Limb (tissue), 2 donors: ENCODE measurements at regions not wholly inside any gene's neighbourhood (a gene's known extent, or its start where the extent isn't known, plus 50 kb on each side); places are given as distances from the start of the nearest gene placed in this dataset.

ENCODE experiments used
- DNase-seq, 2 donors: peaks; one replicate each; pipeline ENCODE4 v3.0.0-alpha.2; 2016; ENCODE audit errors: extremely low spot score in 2 of 2

DNA sequence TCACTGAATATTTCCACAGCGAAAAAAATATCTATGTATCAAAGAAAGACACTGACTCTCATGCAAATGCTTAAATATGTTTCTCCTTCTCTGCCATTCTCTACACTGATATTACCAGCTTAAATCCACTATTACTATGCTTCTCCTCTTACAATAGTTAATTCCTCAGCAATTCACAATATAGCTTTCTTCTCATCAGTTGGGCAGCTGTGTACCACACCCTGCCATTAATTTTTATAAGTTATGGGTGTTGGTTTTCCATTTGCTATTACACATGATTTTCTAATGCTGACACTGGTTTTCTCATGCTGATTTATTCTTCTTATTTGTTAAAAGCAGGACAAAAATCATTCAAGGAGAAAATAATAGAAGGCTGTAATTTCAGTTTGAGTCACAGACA, 251.8 kb downstream of the TBX15 start:
- DNase-seq, result no peak

DNA sequence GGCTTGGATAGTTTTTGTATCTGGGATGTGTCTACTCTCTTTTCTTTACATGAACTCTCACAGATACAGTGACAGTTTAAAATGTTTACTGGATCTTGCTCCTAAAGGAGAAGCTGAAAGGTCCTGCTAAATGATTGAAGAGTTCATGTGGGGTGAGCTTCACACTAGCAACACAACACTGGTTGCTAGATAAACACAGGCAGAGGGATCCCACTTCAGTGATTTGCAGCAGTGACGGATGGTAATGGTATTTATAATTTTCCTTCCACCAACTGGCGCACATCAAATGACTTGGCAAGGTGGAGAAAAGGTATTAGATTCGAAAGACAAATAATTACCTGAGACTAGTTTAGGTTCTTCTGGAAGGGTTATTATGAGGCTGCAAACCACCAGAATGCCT, 270.2 kb downstream of the TBX15 start:
- no peak for DNase-seq

DNA sequence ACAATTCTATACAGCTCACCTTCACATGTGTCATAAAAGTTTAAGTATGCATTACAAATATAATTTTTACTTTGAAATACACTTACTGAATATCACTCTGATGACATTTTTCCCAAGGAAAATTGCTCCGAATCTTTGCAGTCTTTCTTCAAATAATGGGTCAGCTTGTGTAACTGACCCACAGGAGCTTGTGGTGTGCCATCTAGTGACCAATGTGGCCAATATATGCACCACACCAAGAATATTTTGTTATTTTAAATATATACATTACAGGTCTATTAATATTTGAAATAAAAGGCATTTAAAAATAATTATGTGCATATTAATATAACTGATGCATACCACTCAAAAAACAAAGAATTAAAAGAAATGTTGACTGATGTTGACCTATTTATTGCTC, 271.4 kb downstream of the TBX15 start:
- no peak for DNase-seq

DNA sequence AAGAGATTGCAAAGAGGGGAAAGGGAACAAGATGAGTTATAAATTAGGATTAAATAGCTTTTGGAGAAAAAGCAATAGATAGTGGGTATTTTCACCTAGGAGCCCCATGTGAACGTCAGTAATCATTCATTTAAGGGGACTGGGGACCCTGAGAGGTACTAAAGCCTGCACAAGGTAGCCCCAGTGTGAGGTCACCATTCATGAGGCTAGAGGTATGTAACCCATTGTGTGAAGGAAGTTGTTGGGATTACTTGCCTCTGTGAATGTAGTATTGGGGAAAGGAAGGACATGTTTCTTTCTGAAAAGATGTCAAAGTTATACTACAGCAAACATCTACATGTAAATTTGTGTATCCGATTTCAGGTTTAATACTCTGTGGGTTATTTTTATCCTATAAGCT, 276.8 kb downstream of the TBX15 start:
- no peak for DNase-seq

DNA sequence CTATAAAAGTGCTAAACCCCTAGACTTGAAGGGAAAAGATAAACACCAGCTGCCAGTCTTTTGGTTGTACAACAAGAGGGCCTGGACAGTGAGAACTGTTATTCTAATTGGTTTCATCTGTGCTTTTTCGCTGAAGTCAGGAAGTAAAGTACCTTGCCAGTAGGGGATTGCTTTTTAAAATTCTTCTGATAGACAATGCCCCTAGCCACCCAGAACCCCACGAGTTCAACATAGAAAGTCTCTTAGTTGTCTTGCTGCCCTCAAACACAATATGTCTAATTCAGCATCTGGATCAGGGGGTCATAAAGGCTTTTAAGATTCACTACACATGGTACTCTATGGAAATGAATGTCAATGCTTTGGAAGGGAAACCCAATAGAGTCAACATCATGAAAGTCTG, 289.2 kb downstream of the TBX15 start:
- DNase-seq, result no peak

DNA sequence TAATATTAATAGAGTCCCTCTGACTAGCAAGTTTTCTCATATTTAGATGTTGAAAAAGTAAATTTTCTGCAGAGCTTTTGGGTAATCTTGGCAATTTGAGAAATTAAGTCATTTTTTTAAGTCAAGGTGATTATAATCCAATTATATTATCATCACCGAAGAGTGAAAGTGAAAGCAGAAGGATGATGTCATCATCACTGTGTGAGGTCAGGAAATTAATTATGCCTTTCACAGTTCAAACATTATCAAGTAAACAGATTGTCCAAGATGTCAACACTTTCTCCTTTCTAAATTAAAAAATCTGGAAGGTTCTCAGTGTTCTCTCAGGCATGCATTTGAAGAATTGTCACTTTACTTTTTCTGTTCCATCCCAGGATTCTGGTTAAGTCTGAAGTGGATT, 296.0 kb downstream of the TBX15 start:
- DNase-seq, result no peak

DNA sequence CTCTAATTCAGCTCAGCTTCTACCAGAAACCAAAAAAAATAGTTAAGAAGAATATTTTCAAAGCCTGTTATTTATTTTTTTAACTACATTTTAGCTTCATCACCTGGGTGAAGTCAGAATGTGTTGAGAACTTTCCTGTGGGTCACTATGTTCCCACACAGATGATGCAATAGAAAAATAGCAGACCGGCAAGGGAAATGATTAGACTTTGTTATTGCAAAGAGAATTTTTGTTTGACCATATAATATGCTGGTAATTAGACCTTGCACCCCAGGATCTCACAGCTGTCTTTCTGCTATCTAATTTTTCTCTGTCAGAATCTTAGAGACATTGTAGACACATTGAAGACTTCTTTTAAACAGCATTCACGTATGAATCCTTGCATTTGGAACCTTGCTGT, 299.3 kb downstream of the TBX15 start:
- no peak for DNase-seq

DNA sequence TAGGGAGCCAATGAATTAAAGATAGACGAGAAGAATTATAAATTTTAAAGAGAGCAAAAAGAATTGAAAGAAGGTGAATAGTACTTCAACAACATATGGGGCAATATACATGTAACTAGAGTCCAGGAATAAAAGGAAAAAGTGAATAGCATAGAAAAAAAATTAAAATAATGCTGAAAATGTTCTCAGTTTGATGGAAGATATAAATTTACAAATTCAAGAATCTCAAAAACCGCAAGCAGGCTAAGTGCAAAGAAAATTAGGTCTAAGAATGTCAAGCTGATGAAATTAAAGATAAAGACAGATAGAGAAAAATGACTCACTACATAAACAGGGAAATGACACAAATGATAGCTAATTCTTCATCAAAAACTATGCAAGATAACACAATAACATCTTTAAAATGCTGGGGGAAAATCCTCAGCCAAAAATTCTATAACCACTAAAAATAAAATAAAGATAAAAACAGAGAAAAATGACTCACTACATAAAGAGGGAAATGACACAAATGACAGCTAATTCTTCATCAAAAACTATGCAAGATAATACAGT, 326.3 kb downstream of the TBX15 start:
- no peak for DNase-seq

DNA sequence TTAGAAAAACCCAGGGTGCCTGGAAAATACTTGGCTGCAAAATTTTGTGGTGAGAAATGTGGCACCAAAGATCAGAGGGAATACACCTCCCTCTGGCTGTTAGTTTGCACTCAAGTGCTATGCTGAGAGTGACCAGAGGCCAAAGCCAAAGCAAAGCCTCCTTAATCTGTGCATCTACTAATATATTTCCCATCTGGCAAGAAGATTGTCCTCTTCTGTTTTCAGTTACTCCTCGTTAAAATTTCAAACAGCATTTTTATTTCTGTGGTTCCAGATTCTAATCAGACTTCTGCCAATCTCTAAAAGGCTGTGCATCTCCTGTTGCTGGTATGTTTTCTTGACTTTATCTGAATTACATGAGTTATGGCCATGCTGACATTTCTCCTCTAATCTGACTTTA, 327.4 kb downstream of the TBX15 start:
- DNase-seq, result no peak

DNA sequence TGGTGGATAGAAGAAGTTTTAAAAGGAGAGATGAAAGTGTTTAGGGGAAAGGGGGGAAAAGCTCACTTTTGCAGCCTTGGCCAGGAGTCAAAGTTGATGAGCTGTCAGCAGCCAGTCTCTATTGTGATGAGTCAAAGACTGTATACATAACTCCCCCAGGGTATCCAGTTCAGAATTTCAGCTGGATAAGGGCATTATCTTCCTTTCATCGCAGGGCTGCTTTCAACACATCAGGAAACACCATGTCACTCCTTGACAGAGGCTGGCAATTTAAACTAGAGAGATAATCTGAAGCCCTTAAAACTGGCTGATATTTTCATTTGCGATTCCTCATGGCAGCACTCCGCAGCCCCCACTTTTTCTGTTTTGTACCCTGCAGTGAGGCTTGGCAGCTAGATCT, 328.5 kb downstream of the TBX15 start:
- DNase-seq, result no peak

DNA sequence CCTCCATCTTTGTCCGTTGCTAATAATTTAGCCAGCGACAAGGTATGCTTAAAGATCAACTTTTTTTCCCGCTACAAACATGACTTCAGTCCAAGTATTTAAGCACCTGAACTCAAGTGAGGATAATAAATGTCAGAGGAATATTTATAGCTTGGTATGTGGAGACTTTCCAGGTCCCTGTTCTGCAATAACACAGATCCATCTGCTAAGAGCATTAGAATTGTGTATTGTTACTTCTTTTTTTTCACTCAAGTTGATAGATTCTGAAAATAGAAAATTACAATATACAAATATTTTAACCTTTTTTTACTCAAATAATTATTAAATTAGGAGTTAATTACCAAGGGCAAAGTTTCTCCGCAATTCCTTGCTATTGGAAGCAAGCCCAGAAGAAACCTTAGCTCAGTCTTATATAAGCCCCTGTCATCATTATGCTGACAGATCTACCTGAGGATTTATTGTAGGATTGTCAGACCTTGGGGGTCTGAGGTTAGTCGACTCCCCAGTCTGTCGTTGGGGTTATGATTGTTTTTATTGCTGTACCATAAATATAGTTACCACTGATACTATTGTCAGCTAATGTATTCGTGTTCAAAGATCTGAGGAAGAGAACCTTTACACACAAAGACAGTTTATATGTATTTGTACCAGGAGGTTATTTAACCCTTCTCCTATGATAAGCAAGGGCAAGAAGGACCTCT, 337.9 kb downstream of the TBX15 start:
- peak in 1 of 2 donors; percentile 37 for DNase-seq

DNA sequence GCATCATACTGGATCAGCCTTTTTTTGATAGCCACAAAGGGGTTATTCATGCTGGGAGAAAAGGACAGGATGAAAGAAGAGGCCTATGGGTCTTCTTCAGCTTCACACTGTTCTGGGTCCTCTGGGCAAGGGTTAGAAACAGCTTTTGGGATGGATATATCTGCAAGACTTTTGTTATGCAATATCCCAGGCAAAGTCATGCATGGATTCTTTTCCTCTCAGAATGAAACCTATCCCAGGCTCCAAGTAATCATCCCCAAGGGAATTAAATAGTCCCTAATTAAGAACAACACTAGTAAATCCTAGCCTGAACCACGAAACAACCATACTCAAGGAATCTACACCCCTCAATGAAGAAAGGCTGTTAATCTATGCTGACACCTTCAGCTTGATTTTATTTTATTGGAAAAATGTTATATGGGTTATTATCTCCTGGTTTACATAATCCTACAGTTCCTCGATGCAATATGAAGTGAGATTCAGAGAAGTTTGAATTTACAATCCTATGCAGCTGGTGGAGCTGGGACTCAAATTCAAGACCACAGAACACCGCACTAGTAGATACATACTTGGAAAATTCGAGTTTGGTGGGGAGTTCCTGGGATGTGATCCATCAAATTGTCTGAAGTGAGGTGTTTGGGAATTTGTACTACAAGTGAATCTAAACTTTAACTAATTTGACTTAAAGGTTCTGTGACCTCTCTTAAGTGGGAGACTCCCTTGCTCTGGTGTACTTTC, 338.6 kb downstream of the TBX15 start:
- peak in 1 of 2 donors; percentile 32 for DNase-seq

DNA sequence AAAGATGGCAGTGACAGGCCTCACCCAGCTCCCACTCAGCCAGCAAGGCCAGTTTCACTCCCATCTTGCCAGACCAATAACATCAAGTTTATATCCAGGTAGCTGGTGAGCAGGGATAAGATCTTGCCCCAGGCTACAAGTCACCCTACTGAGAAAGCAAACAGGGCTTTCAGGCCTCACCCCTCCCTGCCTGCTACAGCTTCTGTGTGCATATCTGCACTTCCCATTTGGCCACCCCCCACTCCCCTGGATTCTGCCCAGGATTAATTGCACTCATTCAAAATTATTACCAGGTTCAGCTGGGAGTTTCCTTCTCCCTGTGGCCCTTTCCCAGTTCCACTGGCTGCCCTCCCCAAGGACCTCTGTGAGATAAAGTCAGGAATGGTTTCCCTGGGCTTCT, 352.1 kb downstream of the TBX15 start:
- DNase-seq, result no peak

DNA sequence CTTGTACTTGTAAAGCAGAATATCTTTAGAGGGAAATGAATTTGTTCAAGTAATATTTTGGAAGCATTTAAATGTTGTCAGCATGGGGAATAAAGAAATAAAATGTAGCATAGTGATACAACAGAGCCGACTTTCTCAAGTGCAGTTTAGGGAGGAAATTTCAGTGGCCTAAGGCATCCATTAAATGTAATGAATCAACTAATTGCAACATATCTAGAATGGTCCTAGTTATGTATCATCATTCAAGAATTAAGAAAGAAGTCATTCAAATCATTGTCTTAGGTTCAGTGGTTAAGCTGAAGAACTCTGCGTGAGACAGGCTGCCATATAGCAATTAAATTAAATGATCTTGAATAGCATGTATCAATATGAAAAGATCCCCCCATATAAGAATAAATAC, 360.7 kb downstream of the TBX15 start:
- no peak for DNase-seq

DNA sequence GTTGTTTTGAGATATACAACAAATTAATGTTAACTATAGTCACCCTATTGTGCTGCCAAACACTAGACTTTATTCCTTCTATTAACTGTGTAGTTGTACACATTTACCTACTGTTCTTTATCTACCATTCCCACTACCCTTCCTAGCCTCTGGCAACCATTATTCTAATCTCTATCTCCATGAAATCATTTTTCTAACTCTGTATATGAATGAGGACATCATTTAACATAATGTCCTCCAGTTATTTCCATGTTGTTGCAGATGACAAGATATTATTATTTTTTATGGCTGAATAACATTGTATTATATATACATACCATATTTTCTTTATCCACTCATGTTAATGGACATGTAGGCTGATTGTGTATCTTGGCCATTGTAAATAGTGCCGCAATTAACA, 366.3 kb downstream of the TBX15 start:
- no peak for DNase-seq

DNA sequence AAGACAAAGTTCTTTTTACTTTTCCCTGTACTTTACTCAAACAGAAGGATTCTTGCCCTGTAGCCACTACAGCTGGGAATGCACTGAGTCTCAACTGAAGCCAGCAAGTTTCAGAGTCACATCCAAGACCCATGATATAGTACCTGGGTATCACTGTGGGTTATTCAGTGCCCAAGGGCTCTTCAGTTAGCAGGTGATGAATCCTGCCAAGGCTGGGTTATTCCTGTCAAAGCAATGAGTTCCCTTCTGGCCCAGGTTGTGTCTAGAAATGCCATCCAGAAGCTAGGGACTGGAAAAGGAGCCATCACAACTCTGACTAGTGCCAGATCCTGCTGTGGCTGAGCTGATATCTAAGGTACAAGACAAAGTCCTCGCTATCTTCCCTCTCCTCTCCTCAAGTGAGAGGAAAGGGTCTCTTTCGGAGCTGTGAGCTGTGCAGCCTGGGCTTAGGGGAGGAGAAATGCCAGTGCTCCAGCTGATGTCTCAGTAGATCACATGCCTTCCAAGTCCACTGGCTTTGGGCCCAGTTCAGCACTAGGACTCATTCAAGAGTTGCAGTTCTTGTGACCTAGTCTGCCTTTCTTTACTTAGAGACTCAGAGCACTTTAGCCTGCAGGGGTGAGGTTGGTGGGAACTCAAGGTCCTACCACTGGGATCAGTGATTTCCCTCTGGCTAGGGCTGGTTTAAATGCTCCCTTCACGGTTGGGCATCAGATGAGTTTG, 369.4 kb downstream of the TBX15 start:
- DNase-seq, result peak in 1 of 2 donors; percentile 9

DNA sequence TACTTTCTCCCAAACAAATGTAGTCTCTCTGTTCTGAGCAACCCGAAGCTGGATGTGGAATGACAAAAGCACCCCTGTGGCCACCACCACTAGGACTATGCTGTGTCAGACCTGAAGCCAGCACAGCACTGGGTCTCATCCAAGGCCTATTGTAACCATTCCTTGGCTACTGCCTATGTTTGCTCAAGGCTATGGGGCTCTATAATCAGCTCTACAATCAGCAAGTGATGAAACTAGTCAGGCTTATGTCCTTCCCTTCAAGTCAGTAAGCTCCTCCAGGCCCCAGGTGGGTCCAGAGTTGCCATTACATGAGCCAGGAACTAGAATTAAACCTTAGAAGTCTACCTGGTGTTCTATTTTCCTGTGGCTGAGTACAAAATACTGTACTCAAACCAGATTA, 370.2 kb downstream of the TBX15 start:
- DNase-seq, result no peak

DNA sequence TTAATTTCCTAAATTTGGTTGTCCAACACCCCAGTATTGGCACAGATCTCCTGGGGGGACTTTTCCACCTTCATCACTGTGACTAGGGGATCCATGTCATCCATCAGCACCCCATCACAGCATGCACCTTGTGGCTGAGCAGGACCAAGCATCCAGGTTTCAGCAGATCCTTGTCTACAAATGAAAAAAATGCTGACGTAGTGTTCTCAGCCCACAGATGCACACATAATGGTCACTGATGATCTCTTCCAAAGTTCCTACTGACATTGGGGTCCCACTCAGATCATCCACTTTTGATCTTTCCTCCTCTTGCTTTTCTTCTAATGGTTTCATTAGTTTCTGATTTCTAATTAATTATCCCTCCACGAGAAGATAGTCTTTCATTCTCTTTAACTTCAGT, 373.1 kb downstream of the TBX15 start:
- no peak for DNase-seq

DNA sequence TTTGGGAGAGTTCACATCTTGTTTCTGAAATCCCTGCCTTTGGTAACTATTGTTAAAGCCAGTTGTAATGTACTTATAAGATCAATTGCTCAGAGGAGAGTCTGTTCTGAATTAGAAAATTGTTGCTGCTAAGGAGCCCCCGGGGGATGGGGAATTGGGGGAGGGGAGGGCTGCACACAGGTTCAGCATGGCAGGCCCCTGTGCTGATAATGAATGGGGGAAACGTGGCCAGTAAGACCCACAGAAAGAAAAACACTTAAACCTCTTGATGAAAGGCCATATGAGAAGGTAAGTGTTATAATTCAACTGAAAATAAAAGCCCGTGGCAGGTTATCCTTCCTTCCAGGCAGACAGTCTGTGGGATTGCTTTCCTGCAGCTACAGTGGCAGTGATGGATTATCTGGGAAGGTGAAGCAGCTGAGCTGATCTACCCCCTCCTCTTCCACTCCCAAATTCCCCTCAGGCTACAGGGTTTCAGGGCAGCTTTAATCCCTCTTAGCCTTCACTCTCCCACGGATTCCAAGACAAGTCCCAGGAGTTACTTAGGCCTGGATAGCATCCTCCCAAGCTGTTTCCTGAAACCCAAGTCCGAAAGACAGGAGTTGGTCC, 398.8 kb downstream of the TBX15 start:
- DNase-seq, result peak in 1 of 2 donors; percentile 29

DNA sequence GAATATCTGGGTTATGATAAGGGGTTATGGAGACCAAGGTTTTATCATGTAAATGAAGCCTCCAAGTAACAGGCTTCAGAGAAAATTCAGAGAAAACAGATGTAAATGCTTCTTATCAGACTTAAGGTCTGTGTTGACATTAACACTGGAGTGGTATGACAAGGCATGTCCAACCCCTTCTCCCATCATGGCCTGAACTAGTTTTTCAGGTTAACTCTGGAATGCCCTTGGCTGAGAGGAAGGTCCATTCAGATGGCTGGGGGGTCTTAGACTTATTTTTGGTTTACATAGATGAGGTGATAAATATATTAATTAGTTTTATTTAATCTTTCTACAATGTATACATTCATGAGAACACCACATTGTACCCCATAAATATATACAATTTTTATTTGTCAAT, 399.6 kb downstream of the TBX15 start:
- no peak for DNase-seq

DNA sequence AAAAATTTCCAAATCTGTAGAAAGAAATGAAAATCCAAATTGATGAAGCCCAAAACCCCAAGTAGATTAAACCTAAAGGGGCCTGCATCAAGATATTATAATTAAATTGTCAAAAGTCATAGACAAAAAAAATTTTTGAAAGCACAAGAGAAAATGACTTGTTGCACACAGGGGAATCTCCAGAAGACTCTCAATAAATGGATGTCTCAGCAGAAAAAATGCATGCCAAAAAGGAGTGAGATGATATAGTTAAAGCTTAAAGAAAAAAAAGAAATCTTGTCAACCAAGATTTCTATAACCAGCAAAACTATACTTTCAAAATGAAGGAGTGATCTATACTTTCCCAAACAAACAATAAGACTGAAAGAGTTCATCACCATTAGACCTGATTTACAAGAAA, 393.2 kb upstream of the SPAG17 start:
- no peak for DNase-seq

DNA sequence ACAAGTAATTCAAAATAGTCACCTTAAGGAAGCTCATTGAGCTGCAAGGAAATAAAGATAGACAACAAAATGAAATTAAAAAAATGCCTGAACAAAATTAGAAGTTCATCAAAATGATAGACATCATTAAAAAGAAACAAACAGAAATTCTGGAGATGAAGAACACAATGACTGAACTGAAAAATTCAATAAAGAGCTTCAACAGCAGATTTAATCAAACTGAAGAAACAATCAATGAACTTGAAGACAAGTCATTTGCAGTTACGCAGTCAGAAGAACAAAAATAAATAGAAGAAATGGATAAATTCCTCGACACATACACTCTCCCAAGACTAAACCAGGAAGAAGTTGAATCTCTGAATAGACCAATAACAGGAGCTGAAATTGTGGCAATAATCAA, 390.0 kb upstream of the SPAG17 start:
- DNase-seq, result no peak
